ENCODE measurements at regions not wholly inside any gene's neighbourhood (a gene's known extent, or its start where the extent isn't known, plus 50 kb on each side); places are given as distances from the start of the nearest gene placed in this dataset.

DNA sequence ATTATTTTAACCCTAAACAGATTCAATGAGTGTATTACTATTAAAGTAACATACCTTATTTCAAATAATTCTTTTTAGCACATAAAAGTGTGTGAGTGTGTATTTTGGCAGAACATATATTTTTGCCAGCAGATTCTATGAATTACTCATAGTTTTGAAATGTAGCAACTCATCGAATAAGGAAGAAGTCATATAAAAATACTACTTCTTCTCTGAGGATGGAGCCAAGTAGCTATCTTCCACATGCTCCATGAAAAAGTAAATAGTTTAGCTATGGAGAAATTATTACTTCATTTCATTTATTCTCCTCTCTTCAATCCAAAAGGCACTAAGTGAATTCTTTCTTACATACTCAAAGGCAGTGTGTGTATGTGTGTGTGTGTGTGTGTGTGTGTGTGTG is 1090.4 kb upstream of the CDH6 start:
- TF ChIP-seq, protein P1, sequence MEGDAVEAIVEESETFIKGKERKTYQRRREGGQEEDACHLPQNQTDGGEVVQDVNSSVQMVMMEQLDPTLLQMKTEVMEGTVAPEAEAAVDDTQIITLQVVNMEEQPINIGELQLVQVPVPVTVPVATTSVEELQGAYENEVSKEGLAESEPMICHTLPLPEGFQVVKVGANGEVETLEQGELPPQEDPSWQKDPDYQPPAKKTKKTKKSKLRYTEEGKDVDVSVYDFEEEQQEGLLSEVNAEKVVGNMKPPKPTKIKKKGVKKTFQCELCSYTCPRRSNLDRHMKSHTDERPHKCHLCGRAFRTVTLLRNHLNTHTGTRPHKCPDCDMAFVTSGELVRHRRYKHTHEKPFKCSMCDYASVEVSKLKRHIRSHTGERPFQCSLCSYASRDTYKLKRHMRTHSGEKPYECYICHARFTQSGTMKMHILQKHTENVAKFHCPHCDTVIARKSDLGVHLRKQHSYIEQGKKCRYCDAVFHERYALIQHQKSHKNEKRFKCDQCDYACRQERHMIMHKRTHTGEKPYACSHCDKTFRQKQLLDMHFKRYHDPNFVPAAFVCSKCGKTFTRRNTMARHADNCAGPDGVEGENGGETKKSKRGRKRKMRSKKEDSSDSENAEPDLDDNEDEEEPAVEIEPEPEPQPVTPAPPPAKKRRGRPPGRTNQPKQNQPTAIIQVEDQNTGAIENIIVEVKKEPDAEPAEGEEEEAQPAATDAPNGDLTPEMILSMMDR (IDR thresholded peaks at IDR 0.05) = no peak
- no peak for ATAC-seq
- intact Hi-C loops (cut with DNase I) = no loop called here

DNA sequence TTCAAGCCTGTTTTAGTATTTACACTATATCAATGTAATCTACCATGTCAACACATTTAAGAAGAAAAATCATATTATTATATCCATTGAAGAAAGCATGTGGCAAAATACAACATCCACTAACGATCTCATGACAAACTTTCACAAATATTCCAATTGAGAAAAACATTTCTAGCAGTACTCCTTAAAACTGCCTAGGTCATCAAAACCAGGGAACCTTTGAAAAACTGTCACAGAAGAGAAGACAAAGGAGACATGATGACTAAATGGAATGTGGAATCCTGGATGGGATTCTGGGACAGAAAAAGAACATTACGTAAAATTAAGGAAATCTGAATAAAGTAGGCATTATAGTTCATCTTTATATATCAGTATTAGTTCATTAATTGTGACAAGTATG is 1091.3 kb upstream of the CDH6 start:
- intact Hi-C loops (cut with DNase I) = no loop called here
- H3K4me3 ChIP-seq = no peak overlapping the region
- DNase-seq (no peak), ATAC-seq (no peak)
- H3K36me3 ChIP-seq = no peaks in the 10 kb centered on the region
- H3K4me1 ChIP-seq = no peaks in the 10 kb centered on the region
- TF ChIP-seq, protein P1 (IDR thresholded peaks at IDR 0.05) = no peak
- no peak overlapping the region for H3K27ac ChIP-seq
- no peaks in the 10 kb centered on the region for H3K27me3 ChIP-seq (ENCODE audit: low read depth)
- no peaks in the 10 kb centered on the region for H3K9me3 ChIP-seq

More for the DNA sequence above, 1090.4 kb upstream of the CDH6 start:
- H3K27me3 ChIP-seq (ENCODE audit: low read depth) = no peaks in the 10 kb centered on the region
- H3K4me1 ChIP-seq = no peaks in the 10 kb centered on the region
- H3K27ac ChIP-seq = no peak overlapping the region
- no peak for DNase-seq
- H3K36me3 ChIP-seq = no peaks in the 10 kb centered on the region
- H3K4me3 ChIP-seq = no peak overlapping the region
- H3K9me3 ChIP-seq = no peaks in the 10 kb centered on the region

DNA sequence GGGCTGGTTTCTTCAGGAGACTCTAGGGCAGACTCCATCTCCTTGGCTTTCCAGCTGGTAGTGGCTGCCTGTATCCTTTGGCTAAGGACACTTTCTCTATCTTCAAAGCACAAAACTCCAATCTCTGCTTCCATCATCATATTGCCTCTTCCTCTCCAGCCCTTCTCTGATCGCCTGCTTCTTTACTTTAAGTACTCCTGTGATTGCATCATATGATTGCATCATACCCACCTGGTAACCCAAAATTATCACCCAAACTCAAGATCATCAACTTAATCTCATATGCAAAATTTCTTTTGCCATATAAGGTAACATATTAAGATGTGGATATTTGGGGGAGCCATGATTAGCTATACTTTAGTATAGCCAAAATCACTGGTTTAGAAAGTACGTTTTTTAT is 1092.6 kb upstream of the CDH6 start:
- DNase-seq (no peak), ATAC-seq (no peak)
- no peaks in the 10 kb centered on the region for H3K27me3 ChIP-seq (ENCODE audit: low read depth)
- H3K4me1 ChIP-seq = no peaks in the 10 kb centered on the region
- intact Hi-C loops (cut with DNase I) = no loop called here
- H3K9me3 ChIP-seq = no peaks in the 10 kb centered on the region
- H3K36me3 ChIP-seq = no peaks in the 10 kb centered on the region
- H3K27ac ChIP-seq = no peak overlapping the region
- no peak overlapping the region for H3K4me3 ChIP-seq
- TF ChIP-seq, protein P1 (IDR thresholded peaks at IDR 0.05) = no peak

DNA sequence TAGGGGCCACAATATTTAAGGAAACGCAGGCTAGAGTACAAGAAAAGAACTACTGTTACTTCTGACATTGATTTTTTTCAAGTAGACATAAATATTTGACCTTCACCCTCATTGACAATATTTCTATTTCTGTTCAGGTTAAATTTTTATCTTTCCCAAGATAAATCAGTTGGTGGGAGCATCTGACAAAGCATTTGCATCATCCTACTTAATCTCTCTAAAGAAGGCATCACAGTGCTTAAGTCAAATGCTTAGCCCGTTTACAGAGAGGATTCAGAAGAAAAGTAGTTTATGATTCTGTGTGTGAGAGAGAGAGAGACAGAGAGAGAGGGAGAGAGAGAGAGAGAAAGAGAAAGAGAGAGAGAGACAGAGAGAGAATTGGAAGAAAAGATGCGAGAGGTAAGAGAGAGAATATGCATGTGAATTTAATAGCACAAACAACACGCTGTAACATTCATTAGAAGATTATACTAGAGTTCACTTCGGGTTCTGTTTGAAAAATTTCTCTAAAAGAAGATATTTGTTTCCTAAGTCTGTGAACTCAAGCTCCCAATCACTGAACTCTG is 1093.3 kb upstream of the CDH6 start:
- H3K4me1 ChIP-seq = no peaks in the 10 kb centered on the region
- ATAC-seq (no peak), DNase-seq (no peak)
- TF ChIP-seq, protein P1 (IDR thresholded peaks at IDR 0.05) = no peak
- H3K9me3 ChIP-seq = no peaks in the 10 kb centered on the region
- no peak overlapping the region for H3K4me3 ChIP-seq
- no peak overlapping the region for H3K27ac ChIP-seq
- no peaks in the 10 kb centered on the region for H3K36me3 ChIP-seq
- no peaks in the 10 kb centered on the region for H3K27me3 ChIP-seq (ENCODE audit: low read depth)
- intact Hi-C loops (cut with DNase I) = no loop called here

DNA sequence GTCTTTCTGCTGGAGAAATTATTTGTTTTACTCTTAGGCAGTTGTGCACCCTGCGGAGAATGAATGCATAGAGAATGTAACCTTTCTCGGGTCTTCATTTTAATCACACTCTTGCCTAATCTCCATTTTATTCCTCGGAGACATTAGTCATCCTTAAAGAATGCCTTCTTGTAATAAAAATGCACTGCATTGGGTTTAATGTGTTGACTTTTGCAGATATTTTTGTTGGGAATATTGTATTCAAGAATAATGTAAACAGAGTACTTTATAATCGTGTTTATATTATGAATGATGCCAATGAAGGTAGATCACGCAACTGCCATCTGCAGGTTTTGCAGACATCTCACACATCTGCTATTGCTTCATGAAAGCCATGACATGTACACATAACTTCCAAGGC is 1093.9 kb upstream of the CDH6 start:
- DNase-seq (no peak), ATAC-seq (no peak)
- Histone ChIP-seq H3K27ac (no peak overlapping the region), H3K36me3 (no peaks in the 10 kb centered on the region), H3K4me3 (no peak overlapping the region), H3K27me3 (ENCODE audit: low read depth) (no peaks in the 10 kb centered on the region), H3K4me1 (no peaks in the 10 kb centered on the region), H3K9me3 (no peaks in the 10 kb centered on the region)
- TF ChIP-seq, protein P1 (IDR thresholded peaks at IDR 0.05) = no peak
- intact Hi-C loops (cut with DNase I) = no loop called here

DNA sequence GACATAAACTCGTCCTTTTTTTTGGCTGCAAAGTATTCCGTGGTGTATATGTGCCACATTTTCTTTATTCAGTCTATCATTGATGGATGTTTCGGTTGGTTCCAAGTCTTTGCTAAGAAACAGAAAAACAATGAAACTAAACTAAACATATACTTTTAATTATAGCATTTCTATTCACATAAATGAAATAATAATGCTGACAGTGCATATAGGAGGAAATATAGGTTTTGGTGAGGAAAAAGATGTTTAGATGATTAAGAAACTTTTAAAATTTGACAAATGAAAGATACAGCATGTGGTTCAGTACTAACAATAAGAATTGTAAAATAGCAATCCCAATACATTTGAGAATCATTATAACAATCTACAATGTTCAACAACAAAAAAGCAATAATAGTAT is 1094.5 kb upstream of the CDH6 start:
- Histone ChIP-seq H3K27ac (no peak overlapping the region), H3K4me3 (no peak overlapping the region), H3K27me3 (ENCODE audit: low read depth) (no peaks in the 10 kb centered on the region), H3K36me3 (no peaks in the 10 kb centered on the region), H3K9me3 (no peaks in the 10 kb centered on the region), H3K4me1 (no peaks in the 10 kb centered on the region)
- ATAC-seq = no peak
- intact Hi-C loops (cut with DNase I) = no loop called here
- TF ChIP-seq, protein P1 (IDR thresholded peaks at IDR 0.05) = no peak
- no peak for DNase-seq
